Right cardiac atrium (tissue), 5 donors: ENCODE measurements at regions not wholly inside any gene's neighbourhood (a gene's known extent, or its start where the extent isn't known, plus 50 kb on each side); places are given as distances from the start of the nearest gene placed in this dataset.

Experiments used
- ATAC-seq, 2 donors: fragments of 200-7000 bp; cut with Tn5 transposase; one replicate each; pipeline versions ENCODE4 v1.8.0 to v1.9.1; 2020; ENCODE audit warnings: moderate library complexity in 2 of 2, mild to moderate bottlenecking in 1 of 2
- DNase-seq, 3 donors: peaks; one replicate each; pipeline ENCODE4 v3.0.0-alpha.2; 2020
- H3K27ac ChIP-seq: one replicate; pipeline ENCODE4 v1.5.1; 2013; ENCODE audit warnings: mild to moderate bottlenecking, low read length, control low read depth, moderate library complexity
- H3K27me3 ChIP-seq: one replicate; pipeline ENCODE4 v1.6.1; 2013; ENCODE audit not compliant: control insufficient read depth, insufficient read depth
- H3K4me1 ChIP-seq: one replicate; pipeline ENCODE4 v1.6.1; 2013; ENCODE audit warnings: low read length; ENCODE audit not compliant: control insufficient read depth, insufficient read depth
- H3K4me3 ChIP-seq: one replicate; pipeline ENCODE4 v1.5.1; 2013; ENCODE audit warnings: low read length, control low read depth
- H3K9me3 ChIP-seq: one replicate; pipeline ENCODE4 v1.6.1; 2013; ENCODE audit warnings: low read length; ENCODE audit not compliant: control insufficient read depth
- WGBS: extraction: QIAGEN DNeasy Blood & Tissue Kit; methylation state at CpG from one replicate; pipeline ENCODE4 v1.1.7; 2013; 5-methylcytosine and 5-hydroxymethylcytosine counted together
- intact Hi-C, 4 donors: fragments of 100-400 bp; cut with DNase I; formaldehyde crosslinking; loops; one replicate each; pipeline versions ENCODE4 v1.11.0 to v1.14.0; 2022 to 2023
- donor health status: healthy with polysubstance abuse.
- donor health status: DM: no; HTN: yes; CAD: no.
- donor health status: DM: no; HTN: no; CAD: no.
- donor health status: DM: no; HTN: yes; CAD: no; lungs with severe emphysema.
- donor health status: DM: yes; HTN: yes; CAD: no.

DNA sequence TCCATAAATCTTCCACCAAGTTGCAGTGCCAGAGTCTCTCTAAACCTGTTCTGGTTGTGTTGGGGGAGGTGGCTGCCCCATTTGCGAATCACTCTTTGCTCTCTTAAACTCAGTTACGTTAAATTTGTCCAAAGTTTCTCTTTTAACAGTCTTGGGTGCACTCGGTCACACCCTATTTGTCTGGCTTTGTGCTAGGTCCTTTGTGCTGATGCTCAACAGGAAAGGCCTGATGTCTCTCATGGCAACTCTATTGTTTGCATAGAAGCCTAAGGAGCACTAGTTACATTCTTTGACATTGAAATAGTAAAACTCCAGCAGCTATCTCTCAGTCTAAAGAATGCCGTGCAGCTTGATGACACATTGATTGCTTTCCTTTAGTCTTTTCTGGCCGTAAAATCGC is 105.1 kb downstream of the TRMT11 start:
- no peak overlapping the region for H3K4me3 ChIP-seq
- ATAC-seq (no peak), DNase-seq (no peak)
- H3K27me3 ChIP-seq: no peaks in the 10 kb centered on the region
- no peaks in the 10 kb centered on the region for H3K9me3 ChIP-seq
- intact Hi-C loops: no loop called here
- no peak overlapping the region for H3K27ac ChIP-seq
- WGBS: 72% methylated on average over 6 of the region's 6 CpGs
- H3K4me1 ChIP-seq: no peaks in the 10 kb centered on the region

DNA sequence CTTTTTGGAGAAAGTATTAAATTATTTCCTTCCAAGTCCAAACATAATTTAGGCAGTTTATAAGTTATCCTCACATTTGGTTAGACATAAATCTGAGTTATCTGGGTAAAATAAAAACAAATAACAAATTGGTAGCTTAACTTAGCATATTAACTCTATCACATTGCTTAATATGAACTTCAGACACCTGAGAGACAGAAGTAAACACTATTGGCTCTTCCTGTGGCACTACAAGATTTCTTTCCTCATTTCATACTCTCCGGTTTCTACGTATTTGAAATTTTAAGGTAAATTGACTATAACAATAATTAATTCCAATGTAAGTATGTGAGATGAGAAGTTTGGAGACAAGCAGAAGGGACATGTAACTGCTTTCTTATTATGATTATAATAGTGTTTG is 106.8 kb downstream of the TRMT11 start:
- Histone ChIP-seq H3K4me1 (no peaks in the 10 kb centered on the region), H3K27me3 (no peaks in the 10 kb centered on the region), H3K4me3 (no peak overlapping the region), H3K9me3 (no peaks in the 10 kb centered on the region), H3K27ac (no peak overlapping the region)
- WGBS: 95% methylated on average over 2 of the region's 2 CpGs
- DNase-seq (no peak), ATAC-seq (no peak)
- intact Hi-C loops: no loop called here

DNA sequence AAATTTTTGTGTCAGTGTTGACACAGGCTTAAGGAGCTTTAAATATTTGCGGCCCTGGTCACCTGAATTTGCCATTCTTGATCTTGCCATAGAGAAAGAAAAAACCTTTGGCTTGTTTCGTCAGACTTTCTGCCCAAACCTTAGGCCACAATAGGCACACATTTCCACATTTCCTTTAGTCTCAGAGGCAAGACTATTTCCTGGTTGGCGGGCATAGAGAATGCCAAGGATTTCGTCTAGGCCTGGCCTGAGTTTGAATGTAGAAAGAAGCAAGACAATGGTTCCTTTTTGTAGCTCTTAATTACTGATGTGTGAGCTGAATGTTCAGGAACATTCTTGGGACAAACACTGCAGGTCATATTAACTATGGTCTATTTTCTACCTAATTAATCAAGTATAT is 108.1 kb downstream of the TRMT11 start:
- intact Hi-C loops: no loop called here
- ATAC-seq (no peak), DNase-seq (no peak)
- H3K9me3 ChIP-seq: no peaks in the 10 kb centered on the region
- no peaks in the 10 kb centered on the region for H3K4me1 ChIP-seq
- no peak overlapping the region for H3K27ac ChIP-seq
- no peak overlapping the region for H3K4me3 ChIP-seq
- WGBS: 88% methylated on average over 4 of the region's 4 CpGs
- H3K27me3 ChIP-seq: no peaks in the 10 kb centered on the region

DNA sequence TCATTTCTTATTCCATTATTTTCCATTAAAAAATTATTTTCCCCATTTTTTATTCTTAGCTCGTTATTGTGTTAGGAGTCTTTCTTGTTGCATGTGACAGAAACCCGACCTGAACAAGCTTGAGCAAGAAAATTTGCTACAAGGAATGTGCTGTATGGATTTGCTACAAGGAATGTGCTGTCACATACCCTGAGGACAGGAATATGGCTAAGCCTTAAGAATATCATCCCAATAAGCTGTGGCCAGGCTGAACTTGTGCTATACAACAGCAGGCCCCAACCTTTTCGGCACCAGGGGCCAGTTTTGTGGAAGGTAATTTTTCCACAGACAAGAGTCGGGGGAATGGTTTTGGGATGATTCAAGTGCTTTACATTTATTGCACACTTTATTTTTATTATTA is 114.0 kb downstream of the TRMT11 start:
- H3K4me3 ChIP-seq: no peak overlapping the region
- no peak for DNase-seq

DNA sequence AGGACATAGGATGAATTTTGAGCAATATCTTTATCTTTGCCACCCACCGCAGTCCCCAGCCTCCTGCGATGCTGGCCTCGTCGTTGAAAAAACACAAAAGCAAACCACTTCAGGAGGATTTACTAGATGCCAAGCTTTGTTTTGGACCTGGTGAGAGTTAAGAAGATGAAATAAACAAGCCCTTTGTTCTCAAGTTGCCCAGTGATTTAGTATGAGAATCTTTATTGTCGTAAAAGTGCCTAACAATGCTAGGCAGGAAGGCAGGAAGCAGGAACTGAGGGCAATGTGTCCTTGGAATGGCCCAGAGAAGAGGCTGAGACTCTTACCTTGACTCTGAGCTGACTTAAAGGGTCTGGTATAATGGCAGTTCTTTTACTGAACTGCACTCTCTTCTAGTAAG is 116.0 kb downstream of the TRMT11 start:
- Histone ChIP-seq H3K4me1 (no peaks in the 10 kb centered on the region), H3K27ac (no peak overlapping the region)
- WGBS: 88% methylated on average over 5 of the region's 5 CpGs

More for the DNA sequence above, 114.0 kb downstream of the TRMT11 start:
- Histone ChIP-seq H3K27ac (no peak overlapping the region), H3K9me3 (peaks cover 3% of the 10 kb centered on the region), H3K27me3 (no peaks in the 10 kb centered on the region), H3K4me1 (no peaks in the 10 kb centered on the region)
- intact Hi-C loops: no loop called here
- 93% methylated on average over 4 of the region's 4 CpGs for WGBS
- ATAC-seq: no peak

DNA sequence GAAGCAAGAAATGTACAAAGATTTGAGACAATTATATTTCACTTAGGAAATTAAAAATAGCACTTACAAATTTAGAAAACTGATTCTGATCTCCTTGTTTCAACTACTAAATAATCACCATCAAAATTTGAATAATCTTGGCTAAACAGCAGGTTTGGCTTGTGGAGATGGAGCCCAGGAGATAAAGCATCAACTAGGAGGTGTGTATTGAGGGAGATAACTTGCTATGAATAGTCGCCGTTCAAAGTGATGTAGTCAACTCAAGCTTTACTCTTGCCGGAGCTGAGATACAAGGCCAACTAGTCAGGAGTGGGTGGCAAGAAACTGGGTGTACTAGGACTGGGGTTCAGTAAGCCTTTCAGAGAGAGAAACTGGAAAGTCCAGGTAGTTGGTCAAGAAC is 117.7 kb downstream of the TRMT11 start:
- Histone ChIP-seq H3K9me3 (peaks cover 3% of the 10 kb centered on the region), H3K4me3 (no peak overlapping the region), H3K27me3 (peaks cover 3% of the 10 kb centered on the region), H3K27ac (no peak overlapping the region), H3K4me1 (no peaks in the 10 kb centered on the region)
- intact Hi-C loops: no loop called here
- no peak for ATAC-seq
- 99% methylated on average over 3 of the region's 3 CpGs for WGBS
- no peak for DNase-seq

More for the DNA sequence above, 116.0 kb downstream of the TRMT11 start:
- DNase-seq: no peak
- peaks cover 3% of the 10 kb centered on the region for H3K27me3 ChIP-seq
- ATAC-seq: no peak
- intact Hi-C loops: no loop called here
- no peak overlapping the region for H3K4me3 ChIP-seq
- peaks cover 3% of the 10 kb centered on the region for H3K9me3 ChIP-seq

DNA sequence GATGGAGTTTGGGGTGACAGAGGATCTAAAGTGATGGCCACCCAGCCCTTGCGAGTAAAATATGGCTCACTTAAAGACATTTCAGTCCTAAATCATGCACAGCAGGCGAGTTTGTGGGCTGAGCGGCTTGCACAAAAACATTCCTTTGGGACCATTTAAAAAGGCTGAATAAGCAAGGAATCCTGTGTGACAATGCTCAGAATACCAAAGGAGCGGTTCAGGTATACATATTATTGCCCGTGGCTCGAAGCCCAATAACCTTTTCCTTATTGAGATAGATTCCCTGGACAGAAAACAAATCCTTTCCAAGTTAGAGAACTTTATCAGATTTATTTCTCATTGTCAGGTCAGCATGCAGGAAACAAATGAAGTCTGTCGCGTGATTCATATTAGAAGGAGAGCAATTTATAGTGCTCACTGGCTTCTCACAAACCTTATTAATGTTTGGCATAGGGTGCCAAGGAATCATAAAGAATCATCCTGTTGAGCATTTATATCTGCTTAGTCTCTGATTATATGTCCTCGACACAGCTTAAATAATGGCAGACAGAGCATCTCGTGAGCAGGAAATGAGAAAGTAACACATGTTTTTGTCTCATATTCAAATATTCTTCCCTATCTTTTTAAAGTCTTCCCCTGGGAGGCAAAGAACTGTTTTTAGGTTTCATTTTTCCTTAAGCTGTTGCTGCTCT is 121.3 kb downstream of the TRMT11 start:
- H3K27ac ChIP-seq: no peak overlapping the region
- intact Hi-C loops: no loop called here
- H3K4me1 ChIP-seq: no peaks in the 10 kb centered on the region
- peak overlapping the region; percentile 13 for H3K4me3 ChIP-seq
- H3K27me3 ChIP-seq: peaks cover 6% of the 10 kb centered on the region
- WGBS: 52% methylated on average over 10 of the region's 10 CpGs
- peaks cover 3% of the 10 kb centered on the region for H3K9me3 ChIP-seq
- DNase-seq: no peak
- no peak for ATAC-seq

DNA sequence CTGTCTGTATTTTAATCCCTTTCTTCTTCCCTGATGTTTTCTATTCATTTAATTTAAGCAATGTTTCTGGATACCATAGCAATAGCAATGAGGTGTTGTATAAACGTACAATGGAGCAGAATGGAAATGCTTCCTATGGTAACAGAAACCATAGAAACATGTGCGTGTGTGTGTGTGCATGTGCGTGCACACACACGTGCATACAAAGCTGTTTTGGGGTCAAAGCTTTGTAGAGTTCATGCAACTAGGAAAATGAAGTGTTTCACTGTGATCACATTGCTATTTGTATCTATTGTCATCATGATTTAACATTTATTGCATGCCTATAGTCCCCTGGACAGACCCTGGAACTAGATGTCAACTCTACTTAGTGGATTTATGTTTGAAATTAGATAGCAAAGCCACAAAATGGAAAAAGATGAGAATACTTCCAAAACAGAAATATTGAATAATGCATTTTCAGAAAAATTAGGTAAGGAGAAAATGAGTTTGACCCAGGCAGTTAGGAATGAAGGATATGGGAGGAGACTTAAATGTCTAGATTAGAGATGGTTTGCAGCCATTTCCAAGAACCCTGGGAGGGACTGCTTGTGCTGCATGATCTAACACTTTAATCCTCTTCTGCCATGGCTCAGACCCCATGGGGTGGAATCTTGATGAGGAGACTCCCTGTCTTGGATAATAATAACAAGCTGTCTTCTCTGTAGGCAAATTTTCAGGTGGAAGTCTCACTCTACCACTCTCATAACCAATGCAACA is 124.4 kb downstream of the TRMT11 start:
- H3K9me3 ChIP-seq: no peaks in the 10 kb centered on the region
- intact Hi-C loops: no loop called here
- 93% methylated on average over 4 of the region's 4 CpGs for WGBS
- DNase-seq (no peak), ATAC-seq (no peak)
- H3K27ac ChIP-seq: no peak overlapping the region
- H3K27me3 ChIP-seq: peaks cover 5% of the 10 kb centered on the region
- H3K4me1 ChIP-seq: no peaks in the 10 kb centered on the region
- H3K4me3 ChIP-seq: no peak overlapping the region

DNA sequence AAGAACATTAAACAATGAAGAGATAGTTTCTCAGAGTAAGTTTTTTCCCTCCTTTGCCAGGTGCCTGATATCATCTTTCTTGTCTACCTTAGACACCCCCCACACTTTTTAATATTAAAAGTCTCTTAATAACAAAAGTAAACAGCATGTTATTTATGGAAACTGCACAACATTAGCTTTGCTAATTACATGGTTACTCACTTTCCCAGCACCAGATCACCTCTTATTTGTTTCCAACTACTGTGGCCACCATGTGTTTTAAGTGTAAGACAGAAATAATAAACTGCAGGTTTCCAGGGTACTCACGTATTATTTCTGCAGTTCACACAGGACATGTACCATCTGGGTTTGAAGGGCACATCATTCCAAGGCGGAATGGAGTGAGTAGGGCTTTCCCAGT is 125.0 kb downstream of the TRMT11 start:
- intact Hi-C loops: no loop called here
- H3K27ac ChIP-seq: no peak overlapping the region

DNA sequence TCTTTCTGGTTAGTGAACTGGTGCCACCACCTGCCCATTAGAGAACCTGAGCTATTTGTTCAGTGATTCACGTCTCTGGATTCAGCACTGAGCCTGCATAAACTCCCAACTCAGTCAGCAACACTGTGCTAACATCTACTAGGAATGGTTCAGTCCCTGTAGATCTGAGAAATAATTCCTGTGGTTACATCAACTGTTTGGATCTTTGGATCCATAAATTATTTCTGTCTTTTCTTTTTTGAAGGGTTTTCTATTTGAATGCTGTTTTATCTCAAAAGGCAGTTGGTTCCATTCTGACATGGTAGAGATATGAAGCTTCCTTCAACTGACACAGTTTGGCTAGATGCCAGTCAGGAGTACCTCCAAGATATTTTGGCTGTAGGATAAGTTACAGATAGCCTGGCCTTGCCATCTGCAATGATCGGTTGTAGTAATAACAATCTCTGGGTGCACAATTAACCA is 125.9 kb downstream of the TRMT11 start:
- no peaks in the 10 kb centered on the region for H3K4me1 ChIP-seq
- H3K9me3 ChIP-seq: no peaks in the 10 kb centered on the region
- H3K27ac ChIP-seq: no peak overlapping the region
- 44% methylated on average over 2 of the region's 2 CpGs for WGBS
- DNase-seq (no peak), ATAC-seq (peak in 1 of 2 donors; percentile 44)
- no peak overlapping the region for H3K4me3 ChIP-seq
- peaks cover 3% of the 10 kb centered on the region for H3K27me3 ChIP-seq
- intact Hi-C loops: no loop called here

More for the DNA sequence above, 125.0 kb downstream of the TRMT11 start:
- H3K4me3 ChIP-seq: no peak overlapping the region
- H3K27me3 ChIP-seq: peaks cover 3% of the 10 kb centered on the region
- DNase-seq: no peak
- 93% methylated on average over 2 of the region's 2 CpGs for WGBS
- no peaks in the 10 kb centered on the region for H3K9me3 ChIP-seq
- no peaks in the 10 kb centered on the region for H3K4me1 ChIP-seq
- no peak for ATAC-seq

DNA sequence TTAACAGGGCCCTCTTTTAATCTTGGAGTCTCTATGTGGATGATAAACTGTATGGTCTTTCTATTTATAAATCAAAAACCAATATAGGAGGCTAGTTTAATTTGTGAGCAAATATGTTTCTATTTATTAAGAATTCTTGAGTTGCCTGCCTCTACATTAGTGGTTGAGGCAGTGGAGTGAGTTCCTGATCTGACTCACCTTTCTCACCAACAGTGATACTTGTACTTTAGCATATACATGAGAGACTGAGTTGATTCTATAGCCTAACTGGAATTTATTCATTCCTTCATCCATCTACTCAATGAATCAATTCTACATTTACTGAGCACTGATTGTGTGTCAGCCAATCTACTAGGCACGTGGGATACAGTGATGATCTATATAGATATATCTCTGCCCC is 126.9 kb downstream of the TRMT11 start:
- no peak for DNase-seq
- Histone ChIP-seq H3K27me3 (peaks cover 3% of the 10 kb centered on the region), H3K4me1 (no peaks in the 10 kb centered on the region), H3K27ac (no peak overlapping the region), H3K4me3 (no peak overlapping the region), H3K9me3 (no peaks in the 10 kb centered on the region)
- intact Hi-C loops: no loop called here
- ATAC-seq: no peak
- 94% methylated on average over 1 of the region's 1 CpG for WGBS
